SHP77 treated with DMSO at 0.1 percent for 48 hours (cell line): ENCODE measurements at regions not wholly inside any gene's neighbourhood (a gene's known extent, or its start where the extent isn't known, plus 50 kb on each side); places are given as distances from the start of the nearest gene placed in this dataset.

Experiments
- DNase-seq: peaks from one replicate; lab custom pipeline; 2025; lab: John Stamatoyannopoulos, UW

DNA sequence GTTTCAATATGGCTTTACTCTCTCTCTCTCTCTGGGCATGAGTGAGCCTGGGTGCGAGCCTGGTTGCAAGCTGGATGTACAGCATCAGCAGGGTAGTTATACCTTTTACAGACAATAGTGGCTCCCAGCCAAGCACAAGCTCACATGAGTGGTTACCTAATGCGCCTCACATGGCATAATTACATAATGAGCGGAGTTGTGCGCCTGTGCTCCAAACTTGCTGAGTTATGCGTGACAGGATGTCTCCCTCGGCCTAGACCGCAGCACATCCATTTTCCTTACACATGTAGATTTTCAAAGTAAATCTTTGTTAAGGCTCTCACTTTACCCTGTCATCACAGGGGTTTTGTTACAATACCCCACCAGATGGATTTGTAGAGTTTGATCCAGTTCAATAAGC is 233.5 kb upstream of the WWC1 start:
- no peak for DNase-seq

- DNase-seq, result no peak
Observed at GRCh38 chr5:168059131-168059530, 232.3 kb upstream of the WWC1 start.

DNA sequence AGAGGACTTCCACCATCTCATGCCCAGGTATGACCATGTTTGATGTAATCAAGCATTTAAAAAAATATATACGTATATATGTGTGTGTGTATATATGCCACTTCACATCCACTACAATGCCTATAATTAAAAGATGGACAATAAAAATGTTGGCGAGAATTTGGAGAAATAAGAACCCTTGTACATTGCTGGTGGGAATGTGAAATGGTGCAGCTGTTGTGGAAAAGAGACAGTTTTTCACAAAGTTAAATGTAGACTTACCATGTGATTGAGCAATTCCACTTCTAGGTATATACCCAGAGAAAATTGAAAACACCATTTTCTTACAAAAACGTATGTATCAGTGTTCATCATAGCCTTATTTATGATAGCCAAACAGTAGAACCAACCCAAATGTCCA is 229.2 kb upstream of the WWC1 start:
- no peak for DNase-seq

GRCh38 chr5:168064457-168064856 is 227.0 kb upstream of the WWC1 start:
- no peak for DNase-seq

- no peak for DNase-seq
Observed at GRCh38 chr5:168064933-168065622, 226.4 kb upstream of the WWC1 start.

GRCh38 chr5:168066536-168067208 is 224.8 kb upstream of the WWC1 start:
- no peak for DNase-seq

- DNase-seq, result no peak
Observed at GRCh38 chr5:168070761-168071160, 220.7 kb upstream of the WWC1 start.

- no peak for DNase-seq
Observed at GRCh38 chr5:168072665-168073064, 218.8 kb upstream of the WWC1 start.

GRCh38 chr5:168073311-168073710 is 218.1 kb upstream of the WWC1 start:
- DNase-seq, result no peak

DNA sequence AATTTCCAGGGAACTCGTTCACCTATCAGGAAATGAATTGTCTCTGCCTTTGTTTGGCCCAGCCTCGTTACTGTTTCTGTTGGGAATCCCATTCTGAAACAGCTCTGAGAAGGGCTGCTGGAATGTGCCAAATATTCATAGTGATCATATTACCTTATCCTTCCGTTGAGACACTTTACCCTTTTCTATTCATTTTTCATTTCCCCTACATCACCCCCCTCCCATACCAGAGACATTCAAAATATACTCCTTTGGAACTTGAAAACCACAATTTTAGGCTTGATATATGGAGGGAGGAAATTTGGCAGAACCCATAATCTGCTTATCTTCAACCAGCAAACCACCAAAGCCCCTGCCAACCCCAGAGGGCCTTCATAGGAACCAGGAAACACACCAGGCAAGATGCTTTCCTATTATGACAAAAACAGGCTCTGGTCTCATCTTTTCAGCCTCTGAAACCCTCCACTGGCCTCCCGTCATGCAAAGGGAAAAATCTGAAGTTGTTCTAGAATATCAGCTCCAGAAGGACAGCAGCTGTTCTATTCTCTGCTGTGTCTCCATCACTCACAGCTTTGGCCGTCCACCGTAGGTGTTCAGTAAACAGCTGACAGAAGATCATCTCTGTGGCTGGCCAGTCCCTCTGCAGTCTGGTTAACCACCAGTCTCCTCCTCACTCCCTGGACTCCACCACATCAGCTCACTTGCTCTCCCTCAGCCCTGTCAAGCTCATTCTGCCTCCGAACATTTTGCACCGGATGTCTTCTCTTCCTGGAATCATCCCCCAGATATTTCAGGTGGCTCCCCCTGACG is 217.2 kb upstream of the WWC1 start:
- no peak for DNase-seq

DNA sequence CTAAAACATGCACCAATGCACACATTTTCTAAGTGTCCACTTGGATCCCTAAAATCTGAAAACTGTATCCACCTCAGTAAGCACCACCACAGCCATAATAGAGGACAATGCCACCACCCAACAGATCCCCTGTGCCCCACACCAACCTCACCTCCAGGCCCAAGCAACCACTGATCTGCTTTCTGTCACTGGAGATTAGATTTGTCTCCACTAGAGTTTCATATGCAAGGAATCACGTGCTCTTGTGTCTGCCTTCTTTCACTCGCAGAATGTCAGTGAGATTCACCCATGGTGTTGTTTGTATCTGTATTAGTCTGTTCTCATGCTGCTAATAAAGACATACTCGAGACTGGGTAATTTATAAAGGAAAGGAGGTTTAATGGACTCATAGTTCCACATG is 216.1 kb upstream of the WWC1 start:
- no peak for DNase-seq

- DNase-seq, result no peak
Observed at GRCh38 chr5:168076561-168076991, 214.9 kb upstream of the WWC1 start.

DNA sequence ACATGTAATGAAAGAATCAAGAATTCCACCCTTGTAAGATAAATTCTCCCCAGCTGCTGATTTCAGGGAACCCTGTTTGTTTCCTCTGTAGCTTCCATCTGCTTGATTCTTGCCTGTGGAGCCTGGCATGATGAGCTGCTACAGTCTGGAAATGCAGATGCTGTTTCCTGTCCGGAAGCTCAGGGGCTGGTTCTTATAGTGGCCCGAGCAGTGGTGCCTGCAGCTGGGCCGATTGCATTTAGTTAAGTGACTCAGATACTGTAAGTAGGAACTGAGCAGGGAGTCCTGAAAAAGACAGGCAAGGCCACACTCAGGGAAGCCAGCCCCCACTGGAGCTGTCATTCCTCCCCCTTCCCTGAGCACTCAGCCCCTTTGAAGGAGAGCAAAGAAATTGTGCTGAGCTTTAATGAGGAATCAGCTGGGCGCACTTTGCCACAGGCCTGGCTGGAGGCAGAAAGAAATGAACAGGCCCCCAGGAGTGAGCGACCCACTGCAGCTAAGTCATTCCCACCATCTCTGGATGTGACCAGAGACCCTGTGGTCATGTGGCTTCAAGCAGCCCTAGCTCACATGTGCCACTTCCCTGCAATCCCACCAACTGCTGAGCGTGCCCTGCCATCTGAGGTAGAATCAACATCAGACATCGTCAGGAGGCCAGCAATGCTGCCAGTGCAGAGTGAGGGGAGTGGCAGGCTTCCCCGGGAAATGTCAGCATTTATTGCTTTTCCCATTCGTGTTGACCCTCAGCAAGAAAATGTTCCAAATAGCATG is 206.0 kb upstream of the WWC1 start:
- no peak for DNase-seq

DNA sequence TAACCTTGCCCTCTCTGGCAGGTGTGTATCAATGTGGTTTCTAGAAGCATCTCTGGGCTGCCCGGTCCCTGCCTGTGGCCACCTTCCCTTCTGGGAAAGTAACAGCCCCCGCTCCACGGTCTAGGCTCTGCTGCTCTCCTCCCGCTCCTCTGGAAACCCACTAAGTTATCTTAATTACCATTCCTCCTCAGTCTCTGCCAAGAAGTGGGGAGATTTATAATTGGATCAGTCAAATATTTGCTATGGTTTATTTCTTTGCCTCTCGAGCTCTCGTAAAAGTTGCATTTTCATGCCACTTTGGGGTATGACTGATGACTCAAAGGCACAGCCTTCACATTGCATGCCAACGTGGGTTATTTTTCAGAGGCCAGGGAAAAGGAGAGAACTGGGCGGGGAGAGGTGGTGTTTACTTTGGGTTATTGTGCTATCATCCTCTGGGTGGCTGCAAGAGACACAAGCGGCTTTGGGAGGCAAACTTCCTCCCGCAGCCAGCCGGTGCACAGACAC is 205.3 kb upstream of the WWC1 start:
- no peak for DNase-seq

DNA sequence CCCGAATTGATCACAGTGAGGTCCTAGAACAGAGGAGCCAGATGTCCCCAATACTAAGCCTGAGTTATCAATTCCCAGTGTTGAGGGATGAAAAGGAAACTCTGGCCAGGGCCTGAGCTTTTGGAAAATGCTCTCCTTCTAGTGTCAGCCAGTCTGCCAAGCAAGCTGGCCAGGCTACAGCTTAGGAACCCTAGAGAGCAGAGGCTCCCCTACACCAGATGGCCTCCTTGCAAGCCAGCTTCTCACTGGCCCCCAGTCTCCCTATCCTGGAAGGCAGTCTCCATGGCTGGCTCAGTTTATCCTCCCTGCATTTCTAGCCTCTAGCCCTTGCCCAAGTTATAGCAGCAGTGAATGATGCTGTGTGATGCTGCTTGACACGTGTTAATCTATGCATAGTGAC is 204.7 kb upstream of the WWC1 start:
- DNase-seq, result no peak

- no peak for DNase-seq
Observed at GRCh38 chr5:168088410-168089173, 202.9 kb upstream of the WWC1 start.

- DNase-seq, result no peak
Observed at GRCh38 chr5:168089201-168089887, 202.1 kb upstream of the WWC1 start.

- DNase-seq, result no peak
Observed at GRCh38 chr5:168092209-168093185, 198.9 kb upstream of the WWC1 start.

DNA sequence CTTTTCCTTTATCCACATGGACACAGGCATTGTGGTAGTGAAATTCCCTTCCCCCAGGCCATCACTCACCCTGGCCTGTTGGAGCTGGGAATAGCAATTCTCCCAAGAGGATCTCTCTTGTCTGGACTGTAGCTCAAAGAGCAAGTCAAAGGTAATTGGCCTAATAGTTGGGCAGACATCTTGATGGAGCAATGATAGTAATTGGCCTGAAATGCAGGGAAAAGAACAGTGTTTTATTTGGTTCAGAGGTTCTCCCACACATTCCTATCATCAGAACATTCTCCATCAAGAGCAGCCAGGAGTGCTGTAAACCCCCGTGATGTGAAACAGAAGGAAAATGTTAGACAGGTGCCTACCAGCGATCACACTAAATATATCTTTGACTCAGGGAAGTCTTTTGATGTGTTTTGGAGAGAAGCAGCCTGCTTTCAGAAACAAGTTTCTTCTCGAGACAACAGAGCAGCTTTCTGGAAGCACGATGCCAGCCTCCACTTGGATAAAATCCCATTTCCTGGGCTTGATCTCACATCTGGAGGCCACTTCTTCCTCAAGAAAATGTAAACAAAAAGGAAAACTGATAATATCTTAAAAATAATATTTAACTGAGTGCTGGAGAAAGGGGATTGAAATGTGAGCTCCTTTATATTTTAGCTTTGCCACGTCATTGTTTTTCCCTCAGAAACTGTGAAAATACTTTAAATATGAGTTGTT is 198.1 kb upstream of the WWC1 start:
- no peak for DNase-seq
